Liver (tissue), 8 donors: ENCODE measurements at regions not wholly inside any gene's neighbourhood (a gene's known extent, or its start where the extent isn't known, plus 50 kb on each side); places are given as distances from the start of the nearest gene placed in this dataset.

Experiments used
- DNase-seq: peaks from one replicate; pipeline ENCODE4 v3.0.0-alpha.2; 2017; ENCODE audit warnings: low spot score
- H3K27ac ChIP-seq, 2 donors: one replicate each; pipeline ENCODE4 v1.7.0; 2013; ENCODE audit warnings: inconsistent platforms in 2 of 2, low read length in 2 of 2, control low read depth in 1 of 2, low read depth in 1 of 2, mild to moderate bottlenecking in 1 of 2
- H3K27me3 ChIP-seq, 4 donors: one replicate each; pipeline versions ENCODE4 v1.6.1 to v1.7.0; 2013; ENCODE audit warnings: low read length in 3 of 4, inconsistent platforms in 1 of 4, mild to moderate bottlenecking in 1 of 4, moderate library complexity in 1 of 4; ENCODE audit not compliant: control insufficient read depth in 4 of 4, insufficient read depth in 4 of 4
- H3K36me3 ChIP-seq, 4 donors: one replicate each; pipeline versions ENCODE4 v1.6.1 to v1.7.0; 2013; ENCODE audit warnings: low read length in 3 of 4, mild to moderate bottlenecking in 3 of 4, low read depth in 1 of 4, moderate library complexity in 1 of 4; ENCODE audit not compliant: control insufficient read depth in 4 of 4, insufficient read depth in 3 of 4
- H3K4me1 ChIP-seq, 4 donors: one replicate each; pipeline versions ENCODE4 v1.6.1 to v1.7.0; 2013; ENCODE audit warnings: low read length in 3 of 4, mild to moderate bottlenecking in 3 of 4, moderate library complexity in 1 of 4; ENCODE audit not compliant: control insufficient read depth in 4 of 4, insufficient read depth in 4 of 4
- H3K4me3 ChIP-seq, 3 donors: one replicate each; pipeline versions ENCODE4 v1.6.1 to v1.7.0; 2013; ENCODE audit warnings: low read length in 3 of 3, control low read depth in 1 of 3, low read depth in 1 of 3, mild to moderate bottlenecking in 1 of 3
- H3K9ac ChIP-seq, 2 donors: one replicate each; pipeline ENCODE4 v1.7.0; 2013; ENCODE audit warnings: low read length in 2 of 2, mild to moderate bottlenecking in 2 of 2, moderate library complexity in 2 of 2, control low read depth in 1 of 2, low read depth in 1 of 2
- H3K9me3 ChIP-seq, 4 donors: one replicate each; pipeline versions ENCODE4 v1.6.1 to v1.7.0; 2013; ENCODE audit warnings: low read length in 3 of 4; ENCODE audit not compliant: control insufficient read depth in 4 of 4
- EGR1 ChIP-seq, 2 donors: IDR thresholded peaks; 2 replicates each; pipeline ENCODE4 v1.6.1; 2016 to 2018; ENCODE audit warnings: antibody characterized with exemption in 2 of 2, low read depth in 2 of 2
- FOXA1 ChIP-seq: IDR thresholded peaks from 2 replicates; pipeline ENCODE4 v1.6.1; 2016; ENCODE audit warnings: antibody characterized with exemption
- FOXA2 ChIP-seq: IDR thresholded peaks from 2 replicates; pipeline ENCODE4 v1.6.1; 2016; ENCODE audit warnings: antibody characterized with exemption
- GABPA ChIP-seq, 2 donors: IDR thresholded peaks in 1 of 2; conservative IDR thresholded peaks in 1 of 2; 2 replicates each; pipeline ENCODE4 v1.6.1; 2016; ENCODE audit warnings: antibody characterized with exemption in 2 of 2, mild to moderate bottlenecking in 1 of 2, moderate library complexity in 1 of 2
- HNF4A ChIP-seq, 2 donors: conservative IDR thresholded peaks; 2 replicates each; pipeline ENCODE4 v1.6.1; 2016; ENCODE audit warnings: antibody characterized with exemption in 2 of 2, mild to moderate bottlenecking in 2 of 2
- HNF4G ChIP-seq: IDR thresholded peaks from 2 replicates; pipeline ENCODE4 v1.6.1; 2016; ENCODE audit warnings: antibody characterized with exemption
- JUND ChIP-seq, 2 donors: IDR thresholded peaks; 2 replicates each; pipeline ENCODE4 v1.6.1; 2016; ENCODE audit warnings: antibody characterized with exemption in 2 of 2
- NR2F2 ChIP-seq: IDR thresholded peaks from 2 replicates; pipeline ENCODE4 v1.6.1; 2016; ENCODE audit warnings: antibody characterized with exemption
- RAD21 ChIP-seq, 2 donors: IDR thresholded peaks; 2 replicates each; pipeline ENCODE4 v1.6.1; 2016; ENCODE audit warnings: antibody characterized with exemption in 2 of 2, mild to moderate bottlenecking in 2 of 2
- RXRA ChIP-seq, 2 donors: IDR thresholded peaks; 2 replicates each; pipeline ENCODE4 v1.6.1; 2017 to 2018; ENCODE audit warnings: antibody characterized with exemption in 2 of 2, mild to moderate bottlenecking in 1 of 2
- SP1 ChIP-seq: IDR thresholded peaks from 2 replicates; pipeline ENCODE4 v1.6.1; 2018; ENCODE audit warnings: antibody characterized with exemption, mild to moderate bottlenecking
- TAF1 ChIP-seq: conservative IDR thresholded peaks from 2 replicates; pipeline ENCODE4 v1.6.1; 2016; ENCODE audit warnings: antibody characterized with exemption, mild to moderate bottlenecking
- YY1 ChIP-seq: IDR thresholded peaks from 2 replicates; pipeline ENCODE4 v1.6.1; 2016; ENCODE audit warnings: antibody characterized with exemption, mild to moderate bottlenecking
- WGBS: extraction: QIAGEN DNeasy Blood & Tissue Kit; methylation state at CpG from one replicate; pipeline ENCODE4 v1.1.7; 2013; 5-methylcytosine and 5-hydroxymethylcytosine counted together
- TF ChIP-seq, protein P1 (sequence below): IDR thresholded peaks from 2 replicates; pipeline ENCODE4 v1.6.1; 2016; ENCODE audit warnings: antibody characterized with exemption
- TF ChIP-seq, protein P2 (sequence below): IDR thresholded peaks from 2 replicates; pipeline ENCODE4 v1.6.1; 2016; ENCODE audit warnings: antibody characterized with exemption, mild to moderate bottlenecking
- TF ChIP-seq, protein P3 (sequence below): IDR thresholded peaks from 2 replicates; pipeline ENCODE4 v1.6.1; 2016; ENCODE audit warnings: antibody characterized with exemption
- TF ChIP-seq, protein P4 (sequence below): IDR thresholded peaks from 2 replicates; pipeline ENCODE4 v1.6.1; 2016; ENCODE audit warnings: antibody characterized with exemption
- TF ChIP-seq, protein P5 (sequence below): fragments of 150-350 bp; IDR thresholded peaks from 2 replicates; pipeline ENCODE4 v1.5.1; 2017; ENCODE audit warnings: improper control_type of control experiment, low read depth, low read length; ENCODE audit not compliant: missing input control
- donor health status: healthy.
- donor health status: healthy.
- donor health status: healthy.
- donor health status: healthy.
- donor health status: healthy.

DNA sequence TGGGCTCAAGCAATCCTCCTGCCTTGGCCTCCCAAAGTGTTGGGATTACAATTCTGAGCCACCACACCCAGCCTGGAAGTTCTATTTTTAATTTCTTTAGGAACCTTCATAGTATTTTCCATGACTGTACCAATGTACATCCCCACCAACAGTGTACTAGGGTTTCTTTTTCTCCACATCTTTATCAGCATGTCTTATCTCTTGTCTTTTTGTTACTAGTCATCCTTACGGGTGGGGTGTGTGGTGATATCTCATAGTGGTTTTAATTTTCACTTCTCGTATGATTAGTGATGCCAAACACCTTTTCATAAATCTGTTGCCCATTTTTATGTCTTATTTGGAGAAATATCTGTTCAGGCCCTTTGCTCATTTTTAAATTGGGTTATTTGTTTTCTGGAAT, 123.0 kb upstream of the MEF2C start:
- DNase-seq, result no peak
- Histone ChIP-seq H3K27me3 (peaks cover 0 to 2% (median 0%) of the 10 kb centered on the region in 4 donors), H3K9ac (no peak overlapping the region), H3K36me3 (no peaks in the 10 kb centered on the region), H3K4me3 (no peak overlapping the region), H3K4me1 (no peaks in the 10 kb centered on the region), H3K27ac (no peak overlapping the region), H3K9me3 (peaks cover 0 to 1% (median 0%) of the 10 kb centered on the region in 4 donors)
- TF ChIP-seq, protein P1, sequence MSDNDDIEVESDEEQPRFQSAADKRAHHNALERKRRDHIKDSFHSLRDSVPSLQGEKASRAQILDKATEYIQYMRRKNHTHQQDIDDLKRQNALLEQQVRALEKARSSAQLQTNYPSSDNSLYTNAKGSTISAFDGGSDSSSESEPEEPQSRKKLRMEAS, result no peak
- TF ChIP-seq, protein P2, sequence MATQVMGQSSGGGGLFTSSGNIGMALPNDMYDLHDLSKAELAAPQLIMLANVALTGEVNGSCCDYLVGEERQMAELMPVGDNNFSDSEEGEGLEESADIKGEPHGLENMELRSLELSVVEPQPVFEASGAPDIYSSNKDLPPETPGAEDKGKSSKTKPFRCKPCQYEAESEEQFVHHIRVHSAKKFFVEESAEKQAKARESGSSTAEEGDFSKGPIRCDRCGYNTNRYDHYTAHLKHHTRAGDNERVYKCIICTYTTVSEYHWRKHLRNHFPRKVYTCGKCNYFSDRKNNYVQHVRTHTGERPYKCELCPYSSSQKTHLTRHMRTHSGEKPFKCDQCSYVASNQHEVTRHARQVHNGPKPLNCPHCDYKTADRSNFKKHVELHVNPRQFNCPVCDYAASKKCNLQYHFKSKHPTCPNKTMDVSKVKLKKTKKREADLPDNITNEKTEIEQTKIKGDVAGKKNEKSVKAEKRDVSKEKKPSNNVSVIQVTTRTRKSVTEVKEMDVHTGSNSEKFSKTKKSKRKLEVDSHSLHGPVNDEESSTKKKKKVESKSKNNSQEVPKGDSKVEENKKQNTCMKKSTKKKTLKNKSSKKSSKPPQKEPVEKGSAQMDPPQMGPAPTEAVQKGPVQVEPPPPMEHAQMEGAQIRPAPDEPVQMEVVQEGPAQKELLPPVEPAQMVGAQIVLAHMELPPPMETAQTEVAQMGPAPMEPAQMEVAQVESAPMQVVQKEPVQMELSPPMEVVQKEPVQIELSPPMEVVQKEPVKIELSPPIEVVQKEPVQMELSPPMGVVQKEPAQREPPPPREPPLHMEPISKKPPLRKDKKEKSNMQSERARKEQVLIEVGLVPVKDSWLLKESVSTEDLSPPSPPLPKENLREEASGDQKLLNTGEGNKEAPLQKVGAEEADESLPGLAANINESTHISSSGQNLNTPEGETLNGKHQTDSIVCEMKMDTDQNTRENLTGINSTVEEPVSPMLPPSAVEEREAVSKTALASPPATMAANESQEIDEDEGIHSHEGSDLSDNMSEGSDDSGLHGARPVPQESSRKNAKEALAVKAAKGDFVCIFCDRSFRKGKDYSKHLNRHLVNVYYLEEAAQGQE, result no peak
- TF ChIP-seq FOXA2 (no peak), EGR1 (IDR thresholded peaks at IDR 0.05; ENCODE audit: low read depth in 2 of 2) (no peak), HNF4A (conservative IDR thresholded peaks at IDR 0.05) (no peak), TAF1 (no peak), JUND (IDR thresholded peaks at IDR 0.05) (no peak), RXRA (IDR thresholded peaks at IDR 0.05) (no peak), RAD21 (IDR thresholded peaks at IDR 0.05) (no peak), GABPA (IDR thresholded peaks at IDR 0.05 in 1 of 2, conservative IDR thresholded peaks at IDR 0.05 in 1 of 2) (no peak), FOXA1 (no peak), NR2F2 (no peak), HNF4G (no peak), SP1 (no peak)
- TF ChIP-seq, protein P3, sequence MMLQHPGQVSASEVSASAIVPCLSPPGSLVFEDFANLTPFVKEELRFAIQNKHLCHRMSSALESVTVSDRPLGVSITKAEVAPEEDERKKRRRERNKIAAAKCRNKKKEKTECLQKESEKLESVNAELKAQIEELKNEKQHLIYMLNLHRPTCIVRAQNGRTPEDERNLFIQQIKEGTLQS, result no peak
- TF ChIP-seq, protein P4, sequence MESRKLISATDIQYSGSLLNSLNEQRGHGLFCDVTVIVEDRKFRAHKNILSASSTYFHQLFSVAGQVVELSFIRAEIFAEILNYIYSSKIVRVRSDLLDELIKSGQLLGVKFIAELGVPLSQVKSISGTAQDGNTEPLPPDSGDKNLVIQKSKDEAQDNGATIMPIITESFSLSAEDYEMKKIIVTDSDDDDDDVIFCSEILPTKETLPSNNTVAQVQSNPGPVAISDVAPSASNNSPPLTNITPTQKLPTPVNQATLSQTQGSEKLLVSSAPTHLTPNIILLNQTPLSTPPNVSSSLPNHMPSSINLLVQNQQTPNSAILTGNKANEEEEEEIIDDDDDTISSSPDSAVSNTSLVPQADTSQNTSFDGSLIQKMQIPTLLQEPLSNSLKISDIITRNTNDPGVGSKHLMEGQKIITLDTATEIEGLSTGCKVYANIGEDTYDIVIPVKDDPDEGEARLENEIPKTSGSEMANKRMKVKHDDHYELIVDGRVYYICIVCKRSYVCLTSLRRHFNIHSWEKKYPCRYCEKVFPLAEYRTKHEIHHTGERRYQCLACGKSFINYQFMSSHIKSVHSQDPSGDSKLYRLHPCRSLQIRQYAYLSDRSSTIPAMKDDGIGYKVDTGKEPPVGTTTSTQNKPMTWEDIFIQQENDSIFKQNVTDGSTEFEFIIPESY, result no peak
- TF ChIP-seq, protein P5, sequence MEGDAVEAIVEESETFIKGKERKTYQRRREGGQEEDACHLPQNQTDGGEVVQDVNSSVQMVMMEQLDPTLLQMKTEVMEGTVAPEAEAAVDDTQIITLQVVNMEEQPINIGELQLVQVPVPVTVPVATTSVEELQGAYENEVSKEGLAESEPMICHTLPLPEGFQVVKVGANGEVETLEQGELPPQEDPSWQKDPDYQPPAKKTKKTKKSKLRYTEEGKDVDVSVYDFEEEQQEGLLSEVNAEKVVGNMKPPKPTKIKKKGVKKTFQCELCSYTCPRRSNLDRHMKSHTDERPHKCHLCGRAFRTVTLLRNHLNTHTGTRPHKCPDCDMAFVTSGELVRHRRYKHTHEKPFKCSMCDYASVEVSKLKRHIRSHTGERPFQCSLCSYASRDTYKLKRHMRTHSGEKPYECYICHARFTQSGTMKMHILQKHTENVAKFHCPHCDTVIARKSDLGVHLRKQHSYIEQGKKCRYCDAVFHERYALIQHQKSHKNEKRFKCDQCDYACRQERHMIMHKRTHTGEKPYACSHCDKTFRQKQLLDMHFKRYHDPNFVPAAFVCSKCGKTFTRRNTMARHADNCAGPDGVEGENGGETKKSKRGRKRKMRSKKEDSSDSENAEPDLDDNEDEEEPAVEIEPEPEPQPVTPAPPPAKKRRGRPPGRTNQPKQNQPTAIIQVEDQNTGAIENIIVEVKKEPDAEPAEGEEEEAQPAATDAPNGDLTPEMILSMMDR, result no peak
- 79% methylated on average over 2 of the region's 2 CpGs for WGBS

DNA sequence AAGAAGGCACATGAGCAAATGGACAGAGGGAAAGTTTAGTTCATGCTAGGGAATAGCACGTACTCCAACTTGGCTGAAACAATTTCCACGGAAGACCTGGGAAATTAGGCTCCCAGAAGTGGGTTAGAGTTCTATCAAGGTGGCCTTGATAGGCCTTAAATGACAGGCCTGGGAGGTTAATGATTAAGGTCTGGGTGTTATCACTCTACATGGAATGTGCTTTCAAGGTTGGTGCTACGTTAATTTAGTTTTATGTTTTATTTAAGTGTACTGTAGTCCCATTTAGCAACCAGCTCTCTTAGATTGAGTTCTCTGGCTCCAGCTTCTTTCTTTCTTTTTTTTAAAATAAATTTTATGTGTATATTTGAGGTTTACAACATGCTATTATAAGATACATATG, 121.4 kb upstream of the MEF2C start:
- Histone ChIP-seq H3K4me1 (no peaks in the 10 kb centered on the region), H3K27me3 (peaks cover 0 to 2% (median 0%) of the 10 kb centered on the region in 4 donors), H3K27ac (no peak overlapping the region), H3K9me3 (peaks cover 0 to 1% (median 0%) of the 10 kb centered on the region in 4 donors), H3K9ac (no peak overlapping the region), H3K36me3 (no peaks in the 10 kb centered on the region), H3K4me3 (no peak overlapping the region)
- no peak for DNase-seq
- WGBS, result 85% methylated on average over 3 of the region's 3 CpGs
- TF ChIP-seq TAF1 (no peak), HNF4A (conservative IDR thresholded peaks at IDR 0.05) (no peak), JUND (IDR thresholded peaks at IDR 0.05) (no peak), SP1 (no peak), NR2F2 (no peak), YY1 (no peak), FOXA1 (no peak), HNF4G (no peak)
- TF ChIP-seq, protein P2, result no peak
- TF ChIP-seq, protein P1, result no peak
- TF ChIP-seq, protein P5, result no peak
